ENCODE measurements at regions not wholly inside any gene's neighbourhood (a gene's known extent, or its start where the extent isn't known, plus 50 kb on each side); places are given as distances from the start of the nearest gene placed in this dataset.

DNA sequence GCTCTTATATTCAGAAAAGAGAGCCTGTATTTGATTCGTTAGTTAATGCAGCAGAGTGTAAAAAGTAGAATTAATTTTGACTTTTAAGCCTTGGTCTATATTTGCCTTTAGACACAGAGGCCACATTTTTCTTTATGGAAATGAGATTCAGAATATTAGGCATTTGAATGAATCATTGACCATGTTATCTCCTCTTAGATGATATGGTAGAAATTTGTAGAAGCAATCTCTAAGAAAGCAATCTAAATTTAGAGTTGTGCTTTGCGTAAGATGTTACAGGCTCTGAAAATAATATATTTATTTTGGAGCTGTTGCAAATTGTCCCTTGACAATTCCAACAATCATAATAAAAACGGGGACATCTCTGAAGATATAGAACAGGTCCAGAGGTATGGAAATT lies 68.3 kb upstream of the ST6GAL2 start:
- intact Hi-C loops (cut with micrococcal nuclease) = no loop called here
- Histone ChIP-seq H3K4me1 (ENCODE audit: control insufficient read depth in 2 of 2, insufficient read depth in 2 of 2, low read length in 2 of 2) (no peaks in the 10 kb centered on the region), H2AFZ (ENCODE audit: insufficient read depth, low read depth, low read length, poor library complexity, severe bottlenecking) (no peak overlapping the region), H4K20me1 (ENCODE audit: control insufficient read depth, insufficient read depth, low read length, poor library complexity, severe bottlenecking) (no peaks in the 10 kb centered on the region), H3K9ac (ENCODE audit: low read length) (no peak overlapping the region), H3K27me3 (replicated peaks in 1 of 4; ENCODE audit: control extremely low read depth in 1 of 4, control insufficient read depth in 3 of 4, insufficient read depth in 4 of 4, low read length in 3 of 4) (no peaks in the 10 kb centered on the region), H3K27ac (ENCODE audit: low read length in 2 of 2) (no peak overlapping the region), H3K36me3 (replicated peaks in 1 of 2; ENCODE audit: control extremely low read depth in 1 of 2, control insufficient read depth in 1 of 2, extremely low read depth in 1 of 2, insufficient read depth in 2 of 2, low read length in 1 of 2) (no peaks in the 10 kb centered on the region), H3K4me3 (ENCODE audit: control extremely low read depth in 1 of 5, extremely low read depth in 1 of 5, insufficient read depth in 1 of 5, low read depth in 2 of 5, low read length in 4 of 5) (no peak overlapping the region), H3K79me2 (ENCODE audit: control insufficient read depth, insufficient read depth, low read length) (no peaks in the 10 kb centered on the region), H3K4me2 (replicated peaks; ENCODE audit: low read depth, low read length, poor library complexity, severe bottlenecking) (no peak overlapping the region), H3K9me3 (ENCODE audit: control extremely low read depth in 1 of 3, control insufficient read depth in 2 of 3, insufficient read depth in 1 of 3, low read length in 2 of 3) (no peaks in the 10 kb centered on the region)
- POLR2A ChIA-PET = no interaction called here
- no CpG with 5 or more reads among the region's 3 CpGs for WGBS (ENCODE audit: insufficient coverage)
- H3K4me1 Mint-ChIP-seq = no peaks in the 10 kb centered on the region
- no peak for DNase-seq
- H3K27me3 Mint-ChIP-seq = no peaks in the 10 kb centered on the region
- peaks cover 2% of the 10 kb centered on the region for H3K9me3 Mint-ChIP-seq (ENCODE audit: insufficient read depth)
- no peak overlapping the region for H3K4me3 Mint-ChIP-seq
- ATAC-seq (ENCODE audit: low read depth) = no peak
- H3K27ac Mint-ChIP-seq = no peak overlapping the region
- CTCF ChIA-PET = no interaction called here
- TF ChIP-seq EZH2 (IDR thresholded peaks at IDR 0.05; ENCODE audit: borderline replicate concordance, insufficient read depth, low read depth, low read length, poor library complexity, severe bottlenecking) = no peak
- TF ChIP-seq, protein P1, sequence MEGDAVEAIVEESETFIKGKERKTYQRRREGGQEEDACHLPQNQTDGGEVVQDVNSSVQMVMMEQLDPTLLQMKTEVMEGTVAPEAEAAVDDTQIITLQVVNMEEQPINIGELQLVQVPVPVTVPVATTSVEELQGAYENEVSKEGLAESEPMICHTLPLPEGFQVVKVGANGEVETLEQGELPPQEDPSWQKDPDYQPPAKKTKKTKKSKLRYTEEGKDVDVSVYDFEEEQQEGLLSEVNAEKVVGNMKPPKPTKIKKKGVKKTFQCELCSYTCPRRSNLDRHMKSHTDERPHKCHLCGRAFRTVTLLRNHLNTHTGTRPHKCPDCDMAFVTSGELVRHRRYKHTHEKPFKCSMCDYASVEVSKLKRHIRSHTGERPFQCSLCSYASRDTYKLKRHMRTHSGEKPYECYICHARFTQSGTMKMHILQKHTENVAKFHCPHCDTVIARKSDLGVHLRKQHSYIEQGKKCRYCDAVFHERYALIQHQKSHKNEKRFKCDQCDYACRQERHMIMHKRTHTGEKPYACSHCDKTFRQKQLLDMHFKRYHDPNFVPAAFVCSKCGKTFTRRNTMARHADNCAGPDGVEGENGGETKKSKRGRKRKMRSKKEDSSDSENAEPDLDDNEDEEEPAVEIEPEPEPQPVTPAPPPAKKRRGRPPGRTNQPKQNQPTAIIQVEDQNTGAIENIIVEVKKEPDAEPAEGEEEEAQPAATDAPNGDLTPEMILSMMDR (IDR thresholded peaks at IDR 0.05) = no peak

DNA sequence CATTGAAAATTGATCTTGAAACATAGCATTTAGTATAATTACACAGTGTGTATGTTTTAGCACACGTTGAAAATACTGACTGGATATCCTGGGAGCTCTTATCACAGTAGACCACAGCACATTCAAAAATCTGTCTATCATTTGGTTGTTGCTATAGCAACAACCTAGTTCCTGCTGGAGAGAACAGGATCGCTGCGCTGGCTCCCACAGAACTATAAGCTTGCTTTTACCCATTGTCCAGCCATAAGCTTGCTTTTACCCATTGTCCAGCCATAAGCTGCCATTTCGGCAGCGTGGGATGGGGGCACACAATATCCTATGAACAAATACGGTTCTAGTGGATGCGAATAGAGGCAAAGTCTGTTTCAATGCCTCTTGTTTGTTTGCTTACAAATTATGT lies 70.4 kb upstream of the ST6GAL2 start:
- H3K4me1 Mint-ChIP-seq = no peaks in the 10 kb centered on the region
- no peaks in the 10 kb centered on the region for H3K36me3 ChIP-seq (replicated peaks in 1 of 2; ENCODE audit: control extremely low read depth in 1 of 2, control insufficient read depth in 1 of 2, extremely low read depth in 1 of 2, insufficient read depth in 2 of 2, low read length in 1 of 2)
- no peaks in the 10 kb centered on the region for H3K27me3 Mint-ChIP-seq
- no peaks in the 10 kb centered on the region for H3K9me3 ChIP-seq (ENCODE audit: control extremely low read depth in 1 of 3, control insufficient read depth in 2 of 3, insufficient read depth in 1 of 3, low read length in 2 of 3)
- H2AFZ ChIP-seq (ENCODE audit: insufficient read depth, low read depth, low read length, poor library complexity, severe bottlenecking) = no peak overlapping the region
- H3K4me3 Mint-ChIP-seq = no peak overlapping the region
- H4K20me1 ChIP-seq (ENCODE audit: control insufficient read depth, insufficient read depth, low read length, poor library complexity, severe bottlenecking) = no peaks in the 10 kb centered on the region
- TF ChIP-seq, protein P1 (IDR thresholded peaks at IDR 0.05) = no peak
- no peak for TF ChIP-seq EZH2 (IDR thresholded peaks at IDR 0.05; ENCODE audit: borderline replicate concordance, insufficient read depth, low read depth, low read length, poor library complexity, severe bottlenecking)
- H3K27ac Mint-ChIP-seq = no peak overlapping the region
- WGBS (ENCODE audit: insufficient coverage) = 97% methylated on average over 4 of the region's 7 CpGs
- no peak overlapping the region for H3K4me2 ChIP-seq (replicated peaks; ENCODE audit: low read depth, low read length, poor library complexity, severe bottlenecking)
- H3K27me3 ChIP-seq (replicated peaks in 1 of 4; ENCODE audit: control extremely low read depth in 1 of 4, control insufficient read depth in 3 of 4, insufficient read depth in 4 of 4, low read length in 3 of 4) = no peaks in the 10 kb centered on the region
- no peak overlapping the region for H3K27ac ChIP-seq (ENCODE audit: low read length in 2 of 2)
- ATAC-seq (ENCODE audit: low read depth) (no peak), DNase-seq (no peak)
- no peaks in the 10 kb centered on the region for H3K4me1 ChIP-seq (ENCODE audit: control insufficient read depth in 2 of 2, insufficient read depth in 2 of 2, low read length in 2 of 2)
- POLR2A ChIA-PET = no interaction called here
- H3K4me3 ChIP-seq (ENCODE audit: control extremely low read depth in 1 of 5, extremely low read depth in 1 of 5, insufficient read depth in 1 of 5, low read depth in 2 of 5, low read length in 4 of 5) = no peak overlapping the region
- H3K9ac ChIP-seq (ENCODE audit: low read length) = no peak overlapping the region
- H3K79me2 ChIP-seq (ENCODE audit: control insufficient read depth, insufficient read depth, low read length) = no peaks in the 10 kb centered on the region
- H3K9me3 Mint-ChIP-seq (ENCODE audit: insufficient read depth) = peaks cover 4% of the 10 kb centered on the region
- intact Hi-C loops (cut with micrococcal nuclease) = no loop called here
- CTCF ChIA-PET = no interaction called here

Measured in B cell (primary cell).